Renal cortical epithelial cell (primary cell): ENCODE measurements at regions not wholly inside any gene's neighbourhood (a gene's known extent, or its start where the extent isn't known, plus 50 kb on each side); places are given as distances from the start of the nearest gene placed in this dataset.
A peak's percentile ranks its signal among the peaks of the same experiment; 100 is the strongest.
"Not testable (repeated sequence)": the region's sequence is repeated elsewhere in the genome, so short reads cannot be mapped to it uniquely, and the experiment has no call there.

Source experiments
- DNase-seq: peaks from one replicate; pipeline ENCODE4 v3.0.0-alpha.2; 2011; ENCODE audit warnings: low read depth

- DNase-seq, result peak; percentile 59
Measured at GRCh38 chr1:81738875-81739274, 61.9 kb upstream of the ADGRL2 start.

GRCh38 chr1:81733480-81733879 lies 67.3 kb upstream of the ADGRL2 start:
- DNase-seq, result no peak

GRCh38 chr1:81731989-81732388 lies 68.7 kb upstream of the ADGRL2 start:
- peak; percentile 83 for DNase-seq

- peak; percentile 65 for DNase-seq
Measured at GRCh38 chr1:81730881-81731280, 69.9 kb upstream of the ADGRL2 start.

- not testable (repeated sequence) for DNase-seq
Measured at GRCh38 chr1:81730299-81730698, 70.4 kb upstream of the ADGRL2 start.

GRCh38 chr1:81729818-81730217 lies 70.9 kb upstream of the ADGRL2 start:
- no peak for DNase-seq

- DNase-seq, result no peak
Measured at GRCh38 chr1:81729239-81729638, 71.5 kb upstream of the ADGRL2 start.

- DNase-seq, result no peak
Measured at GRCh38 chr1:81725823-81726222, 74.9 kb upstream of the ADGRL2 start.

GRCh38 chr1:81722631-81723328 lies 78.0 kb upstream of the ADGRL2 start:
- DNase-seq, result not testable (repeated sequence)

GRCh38 chr1:81720256-81720655 lies 80.5 kb upstream of the ADGRL2 start:
- not testable (repeated sequence) for DNase-seq

- no peak for DNase-seq
Measured at GRCh38 chr1:81717230-81717629, 83.5 kb upstream of the ADGRL2 start.

GRCh38 chr1:81715391-81715790 lies 85.3 kb upstream of the ADGRL2 start:
- no peak for DNase-seq

- no peak for DNase-seq
Measured at GRCh38 chr1:81714636-81715035, 86.1 kb upstream of the ADGRL2 start.

GRCh38 chr1:81712425-81712824 lies 88.3 kb upstream of the ADGRL2 start:
- DNase-seq, result no peak

GRCh38 chr1:81710857-81711256 lies 89.9 kb upstream of the ADGRL2 start:
- DNase-seq, result no peak

GRCh38 chr1:81708250-81708649 lies 92.5 kb upstream of the ADGRL2 start:
- no peak for DNase-seq

- peak; percentile 53 for DNase-seq
Measured at GRCh38 chr1:81706650-81707435, 93.9 kb upstream of the ADGRL2 start.

- DNase-seq, result peak; percentile 65
Measured at GRCh38 chr1:81703756-81704463, 96.8 kb upstream of the ADGRL2 start.

- DNase-seq, result no peak
Measured at GRCh38 chr1:81703391-81703755, 97.4 kb upstream of the ADGRL2 start.

- peak; percentile 77 for DNase-seq
Measured at GRCh38 chr1:81702903-81703302, 97.8 kb upstream of the ADGRL2 start.

- no peak for DNase-seq
Measured at GRCh38 chr1:81702079-81702715, 98.5 kb upstream of the ADGRL2 start.
